GM19395 (cell line): ENCODE measurements at regions not wholly inside any gene's neighbourhood (a gene's known extent, or its start where the extent isn't known, plus 50 kb on each side); places are given as distances from the start of the nearest gene placed in this dataset.
"Not testable (repeated sequence)": the region's sequence is repeated elsewhere in the genome, so short reads cannot be mapped to it uniquely, and the experiment has no call there.

Experiments used
- ATAC-seq: cut with Tn5 transposase; IDR thresholded peaks from one replicate; pipeline ENCODE4 v1.9.1; 2021; ENCODE audit warnings: mild to moderate bottlenecking, moderate library complexity; ENCODE audit not compliant: unreplicated experiment

- ATAC-seq = no peak
Measured at GRCh38 chr10:44564361-44564760, 179.5 kb upstream of the CXCL12 start.

- ATAC-seq = no peak
Measured at GRCh38 chr10:44564790-44565189, 179.9 kb upstream of the CXCL12 start.

GRCh38 chr10:44566786-44567185 is 181.9 kb upstream of the CXCL12 start:
- ATAC-seq = no peak

- no peak for ATAC-seq
Measured at GRCh38 chr10:44567471-44567870, 182.6 kb upstream of the CXCL12 start.

- ATAC-seq = no peak
Measured at GRCh38 chr10:44569193-44570091, 184.5 kb upstream of the CXCL12 start.

- no peak for ATAC-seq
Measured at GRCh38 chr10:44571701-44572100, 186.8 kb upstream of the CXCL12 start.

GRCh38 chr10:44572146-44572545 is 187.2 kb upstream of the CXCL12 start:
- ATAC-seq = no peak

- no peak for ATAC-seq
Measured at GRCh38 chr10:44573821-44574220, 188.9 kb upstream of the CXCL12 start.

GRCh38 chr10:44574596-44575480 is 189.9 kb upstream of the CXCL12 start:
- no peak for ATAC-seq

GRCh38 chr10:44575601-44576380 is 190.9 kb upstream of the CXCL12 start:
- ATAC-seq = no peak

GRCh38 chr10:44576702-44577191 is 191.8 kb upstream of the CXCL12 start:
- ATAC-seq = no peak

- no peak for ATAC-seq
Measured at GRCh38 chr10:44577533-44577932, 192.6 kb upstream of the CXCL12 start.

GRCh38 chr10:44578271-44578670 is 193.4 kb upstream of the CXCL12 start:
- ATAC-seq = no peak

GRCh38 chr10:44578963-44579362 is 194.1 kb upstream of the CXCL12 start:
- ATAC-seq = not testable (repeated sequence)

GRCh38 chr10:44581996-44582395 is 197.1 kb upstream of the CXCL12 start:
- ATAC-seq = no peak

GRCh38 chr10:44587488-44588318 is 202.8 kb upstream of the CXCL12 start:
- no peak for ATAC-seq

GRCh38 chr10:44589181-44589943 is 204.5 kb upstream of the CXCL12 start:
- no peak for ATAC-seq

GRCh38 chr10:44589944-44590449 is 205.1 kb upstream of the CXCL12 start:
- no peak for ATAC-seq

- ATAC-seq = no peak
Measured at GRCh38 chr10:44591911-44592310, 207.0 kb upstream of the CXCL12 start.
